Cardiac muscle cell (in vitro differentiated cells and primary cell): ENCODE measurements at regions not wholly inside any gene's neighbourhood (a gene's known extent, or its start where the extent isn't known, plus 50 kb on each side); places are given as distances from the start of the nearest gene placed in this dataset.

ENCODE experiments used
- DNase-seq, 2 donors: peaks; one replicate each; pipeline versions ENCODE4 v3.0.0 to v3.0.0-alpha.2; 2010 to 2017; ENCODE audit warnings: low read depth in 1 of 2, low spot score in 1 of 2
- H3K27ac ChIP-seq: fragments of 200-600 bp; sonication (generic); 2 replicates; pipeline ENCODE4 v1.5.1; 2016
- H3K27me3 ChIP-seq: fragments of 200-600 bp; sonication (generic); 2 replicates; pipeline ENCODE4 v1.6.0; 2016; ENCODE audit warnings: control low read depth
- H3K36me3 ChIP-seq: fragments of 200-600 bp; sonication (generic); 2 replicates; pipeline ENCODE4 v1.5.1; 2016; ENCODE audit warnings: control low read depth
- H3K4me1 ChIP-seq: fragments of 200-600 bp; sonication (generic); 2 replicates; pipeline ENCODE4 v1.8.1; 2017; ENCODE audit warnings: low read depth, mild to moderate bottlenecking, mixed run types
- H3K4me3 ChIP-seq: fragments of 200-600 bp; sonication (generic); 2 replicates; pipeline ENCODE4 v1.5.1; 2016; ENCODE audit warnings: mild to moderate bottlenecking
- H3K9me3 ChIP-seq: fragments of 200-600 bp; sonication (generic); 2 replicates; pipeline ENCODE4 v1.5.1; 2017; ENCODE audit warnings: low read depth, mild to moderate bottlenecking, control low read depth
- CTCF ChIP-seq: IDR thresholded peaks from 2 replicates; pipeline ENCODE4 v1.5.1; 2012; ENCODE audit warnings: low read depth, mild to moderate bottlenecking, low read length

- Histone ChIP-seq H3K27ac (no peak overlapping the region), H3K4me1 (no peaks in the 10 kb centered on the region), H3K27me3 (peaks cover 79% of the 10 kb centered on the region), H3K36me3 (no peaks in the 10 kb centered on the region), H3K4me3 (peak overlapping the region; percentile 19), H3K9me3 (no peaks in the 10 kb centered on the region)
- peak; percentile 2 to 7 for DNase-seq
- no peak for TF ChIP-seq CTCF
Observed at GRCh38 chrX:137427816-137428215, 138.1 kb upstream of the ZIC3 start.

- Histone ChIP-seq H3K9me3 (no peaks in the 10 kb centered on the region), H3K27ac (no peak overlapping the region), H3K27me3 (peaks cover 79% of the 10 kb centered on the region), H3K4me1 (no peaks in the 10 kb centered on the region), H3K36me3 (no peaks in the 10 kb centered on the region), H3K4me3 (no peak overlapping the region)
- DNase-seq: no peak
- no peak for TF ChIP-seq CTCF
Observed at GRCh38 chrX:137427426-137427778, 138.5 kb upstream of the ZIC3 start.

GRCh38 chrX:137426695-137427425, 139.1 kb upstream of the ZIC3 start:
- no peak for TF ChIP-seq CTCF
- peaks cover 79% of the 10 kb centered on the region for H3K27me3 ChIP-seq

GRCh38 chrX:137425986-137426385, 139.9 kb upstream of the ZIC3 start:
- Histone ChIP-seq H3K36me3 (no peaks in the 10 kb centered on the region), H3K9me3 (no peaks in the 10 kb centered on the region), H3K27ac (no peak overlapping the region), H3K4me1 (no peaks in the 10 kb centered on the region), H3K4me3 (no peak overlapping the region), H3K27me3 (peaks cover 75% of the 10 kb centered on the region)
- DNase-seq: no peak
- no peak for TF ChIP-seq CTCF

More at GRCh38 chrX:137426695-137427425, 139.1 kb upstream of the ZIC3 start:
- DNase-seq: peak in 1 of 2 donors; percentile 12
- Histone ChIP-seq H3K9me3 (no peaks in the 10 kb centered on the region), H3K4me3 (no peak overlapping the region), H3K27ac (no peak overlapping the region), H3K4me1 (no peaks in the 10 kb centered on the region), H3K36me3 (no peaks in the 10 kb centered on the region)

- H3K9me3 ChIP-seq: no peaks in the 10 kb centered on the region
- H3K4me1 ChIP-seq: no peaks in the 10 kb centered on the region
- no peak overlapping the region for H3K27ac ChIP-seq
- no peaks in the 10 kb centered on the region for H3K36me3 ChIP-seq
- no peak for TF ChIP-seq CTCF
- H3K4me3 ChIP-seq: no peak overlapping the region
- H3K27me3 ChIP-seq: peaks cover 69% of the 10 kb centered on the region
- DNase-seq: peak in 1 of 2 donors; percentile 5
Observed at GRCh38 chrX:137425273-137425902, 140.5 kb upstream of the ZIC3 start.
